ENCODE measurements at regions not wholly inside any gene's neighbourhood (a gene's known extent, or its start where the extent isn't known, plus 50 kb on each side); places are given as distances from the start of the nearest gene placed in this dataset.
"Not testable (repeated sequence)": the region's sequence is repeated elsewhere in the genome, so short reads cannot be mapped to it uniquely, and the experiment has no call there.

GRCh38 chr16:75780669-75781068 lies 54.4 kb upstream of the CPHXL start:
- DNase-seq = no peak

GRCh38 chr16:75781683-75782343 lies 55.5 kb upstream of the CPHXL start:
- DNase-seq = no peak

GRCh38 chr16:75787440-75787839 lies 61.1 kb upstream of the CPHXL start:
- no peak for DNase-seq

GRCh38 chr16:75789237-75789636 lies 62.9 kb upstream of the CPHXL start:
- peak; percentile 33 to 81 (median 68) for DNase-seq

- no peak for DNase-seq
Measured at GRCh38 chr16:75792771-75793492, 66.6 kb upstream of the CPHXL start.

GRCh38 chr16:75793641-75794040 lies 67.4 kb upstream of the CPHXL start:
- DNase-seq = no peak

- DNase-seq = peak in 3 of 4 experiments; percentile 36 to 70 (median 66)
Measured at GRCh38 chr16:75794426-75794825, 68.1 kb upstream of the CPHXL start.

GRCh38 chr16:75798714-75799113 lies 72.4 kb upstream of the CPHXL start:
- no peak for DNase-seq

GRCh38 chr16:75801307-75801706 lies 75.0 kb upstream of the CPHXL start:
- no peak for DNase-seq

GRCh38 chr16:75803753-75804152 lies 77.5 kb upstream of the CPHXL start:
- no peak for DNase-seq

GRCh38 chr16:75804368-75804767 lies 78.1 kb upstream of the CPHXL start:
- DNase-seq = no peak

- no peak for DNase-seq
Measured at GRCh38 chr16:75805946-75806345, 79.7 kb upstream of the CPHXL start.

- DNase-seq = no peak
Measured at GRCh38 chr16:75806487-75806886, 80.2 kb upstream of the CPHXL start.

GRCh38 chr16:75810342-75810741 lies 84.1 kb upstream of the CPHXL start:
- no peak for DNase-seq

- no peak for DNase-seq
Measured at GRCh38 chr16:75811020-75811634, 84.8 kb upstream of the CPHXL start.

- DNase-seq = no peak
Measured at GRCh38 chr16:75818491-75818890, 92.2 kb upstream of the CPHXL start.

GRCh38 chr16:75820672-75821071 lies 94.4 kb upstream of the CPHXL start:
- DNase-seq = no peak

- no peak for DNase-seq
Measured at GRCh38 chr16:75821117-75821516, 94.8 kb upstream of the CPHXL start.

GRCh38 chr16:75825750-75826149 lies 99.5 kb upstream of the CPHXL start:
- DNase-seq = not testable (repeated sequence)

GRCh38 chr16:75827372-75828038 lies 101.2 kb upstream of the CPHXL start:
- DNase-seq = not testable (repeated sequence)

GRCh38 chr16:75833385-75833784 lies 107.1 kb upstream of the CPHXL start:
- DNase-seq = not testable (repeated sequence)

- no peak for DNase-seq
Measured at GRCh38 chr16:75836347-75837010, 110.2 kb upstream of the CPHXL start.

- no peak for DNase-seq
Measured at GRCh38 chr16:75837264-75837663, 111.0 kb upstream of the CPHXL start.
